B cell (primary cell): ENCODE measurements at regions not wholly inside any gene's neighbourhood (a gene's known extent, or its start where the extent isn't known, plus 50 kb on each side); places are given as distances from the start of the nearest gene placed in this dataset.

Source experiments
- ATAC-seq: fragments of 200-7000 bp; cut with Tn5 transposase; one replicate; pipeline ENCODE4 v1.10.0; 2021; ENCODE audit warnings: low read depth, mild to moderate bottlenecking, moderate number of reproducible peaks, moderate library complexity
- CTCF ChIA-PET: fragments of 350-600 bp; sonication (Branson Sonifier 250); formaldehyde crosslinking; loops from one replicate; lab custom pipeline; 2021; ENCODE audit warnings: antibody characterized with exemption, inconsistent platforms; lab: Charles Lee
- POLR2A ChIA-PET: fragments of 350-600 bp; sonication (Branson Sonifier 250); formaldehyde crosslinking; loops from one replicate; lab custom pipeline; 2021; ENCODE audit warnings: antibody characterized with exemption; lab: Charles Lee
- DNase-seq: peaks from one replicate; pipeline ENCODE4 v3.0.0; 2013
- H2AFZ ChIP-seq: 2 replicates; pipeline ENCODE4 v1.6.1; 2012; ENCODE audit warnings: mild to moderate bottlenecking, low read depth, low read length; ENCODE audit not compliant: insufficient read depth, poor library complexity, severe bottlenecking
- H3K27ac ChIP-seq, 2 donors: 1 replicate in 1 of 2; 2 replicates in 1 of 2; pipeline ENCODE4 v1.5.1; 2012 to 2013; ENCODE audit warnings: low read length in 2 of 2, mild to moderate bottlenecking in 2 of 2, moderate library complexity in 1 of 2
- H3K27me3 ChIP-seq, 4 experiments: fragments of 200-600 bp in 1 of 4; sonication (generic) in 1 of 4; replicated peaks in 1 of 4; 1 replicate in 2 of 4; 2 replicates in 2 of 4; pipeline versions ENCODE4 v1.6.1 to v1.7.0; 2013 to 2016; ENCODE audit warnings: low read length in 3 of 4, mild to moderate bottlenecking in 2 of 4, mixed read lengths in 1 of 4, moderate library complexity in 1 of 4; ENCODE audit not compliant: insufficient read depth in 4 of 4, control insufficient read depth in 3 of 4; ENCODE audit errors: control extremely low read depth in 1 of 4
- H3K36me3 ChIP-seq, 2 experiments: replicated peaks in 1 of 2; 1 replicate in 1 of 2; 2 replicates in 1 of 2; pipeline versions ENCODE4 v1.6.1 to v1.7.1; 2013; ENCODE audit warnings: low read length in 1 of 2; ENCODE audit not compliant: insufficient read depth in 2 of 2, control insufficient read depth in 1 of 2; ENCODE audit errors: control extremely low read depth in 1 of 2, extremely low read depth in 1 of 2
- H3K4me1 ChIP-seq, 2 donors: fragments of 200-600 bp in 1 of 2; sonication (generic) in 1 of 2; 1 replicate in 1 of 2; 2 replicates in 1 of 2; pipeline versions ENCODE4 v1.5.1 to v1.6.1; 2013 to 2017; ENCODE audit warnings: low read length in 2 of 2; ENCODE audit not compliant: control insufficient read depth in 2 of 2, insufficient read depth in 2 of 2
- H3K4me2 ChIP-seq: replicated peaks from 2 replicates; pipeline ENCODE3; 2012; ENCODE audit warnings: mild to moderate bottlenecking, low read depth, low read length; ENCODE audit not compliant: poor library complexity, severe bottlenecking
- H3K4me3 ChIP-seq, 5 experiments: fragments of 200-600 bp in 1 of 5; sonication (generic) in 1 of 5; 1 replicate in 3 of 5; 2 replicates in 2 of 5; pipeline versions ENCODE4 v1.5.1 to v1.7.0; 2011 to 2016; ENCODE audit warnings: low read length in 4 of 5, mild to moderate bottlenecking in 4 of 5, low read depth in 2 of 5, control low read depth in 1 of 5, moderate library complexity in 1 of 5; ENCODE audit not compliant: insufficient read depth in 1 of 5; ENCODE audit errors: control extremely low read depth in 1 of 5, extremely low read depth in 1 of 5
- H3K79me2 ChIP-seq: fragments of 200-600 bp; sonication (generic); one replicate; pipeline ENCODE4 v1.6.0; 2016; ENCODE audit warnings: low read length; ENCODE audit not compliant: control insufficient read depth, insufficient read depth
- H3K9ac ChIP-seq: fragments of 200-600 bp; sonication (generic); 2 replicates; pipeline ENCODE4 v1.6.1; 2017; ENCODE audit warnings: mild to moderate bottlenecking, low read length, moderate library complexity
- H3K9me3 ChIP-seq, 3 donors: one replicate each; pipeline versions ENCODE4 v1.6.1 to v1.7.1; 2013; ENCODE audit warnings: low read length in 2 of 3; ENCODE audit not compliant: control insufficient read depth in 2 of 3, insufficient read depth in 1 of 3; ENCODE audit errors: control extremely low read depth in 1 of 3
- H4K20me1 ChIP-seq: 2 replicates; pipeline ENCODE4 v1.6.0; 2012; ENCODE audit warnings: mild to moderate bottlenecking, low read length; ENCODE audit not compliant: insufficient read depth, control insufficient read depth, poor library complexity, severe bottlenecking
- H3K27ac Mint-ChIP-seq: one replicate; pipeline ENCODE4 v1.8.0; 2021; ENCODE audit warnings: mixed read lengths
- H3K27me3 Mint-ChIP-seq: one replicate; pipeline ENCODE4 v1.8.0; 2021; ENCODE audit warnings: mixed read lengths
- H3K4me1 Mint-ChIP-seq: one replicate; pipeline ENCODE4 v1.8.0; 2021; ENCODE audit warnings: mixed read lengths
- H3K4me3 Mint-ChIP-seq: one replicate; pipeline ENCODE4 v1.8.0; 2021; ENCODE audit warnings: mixed read lengths
- H3K9me3 Mint-ChIP-seq: one replicate; pipeline ENCODE4 v1.8.0; 2022; ENCODE audit warnings: mixed read lengths; ENCODE audit not compliant: insufficient read depth
- CTCF ChIP-seq: fragments of 200-600 bp; IDR thresholded peaks from one replicate; pipeline ENCODE4 v1.8.0; 2022; ENCODE audit warnings: antibody characterized with exemption, mild to moderate bottlenecking
- EZH2 ChIP-seq: IDR thresholded peaks from 2 replicates; pipeline ENCODE4 v1.6.1; 2012; ENCODE audit warnings: borderline replicate concordance, low read depth, mild to moderate bottlenecking, moderate library complexity, low read length; ENCODE audit not compliant: insufficient read depth, poor library complexity, severe bottlenecking
- WGBS: methylation state at CpG from one replicate; pipeline ENCODE4 v1.1.5; 2013; ENCODE audit warnings: missing lambda C conversion rate; ENCODE audit not compliant: insufficient coverage; 5-methylcytosine and 5-hydroxymethylcytosine counted together
- intact Hi-C: fragments of 100-400 bp; cut with micrococcal nuclease; formaldehyde crosslinking; loops from one replicate; pipeline ENCODE4 v1.10.0; 2022

- Histone ChIP-seq H3K4me1 (no peaks in the 10 kb centered on the region), H3K4me2 (no peak overlapping the region), H3K27ac (no peak overlapping the region), H3K4me3 (no peak overlapping the region), H3K27me3 (no peaks in the 10 kb centered on the region), H2AFZ (no peak overlapping the region), H3K79me2 (no peaks in the 10 kb centered on the region), H3K9me3 (no peaks in the 10 kb centered on the region), H4K20me1 (no peaks in the 10 kb centered on the region), H3K9ac (no peak overlapping the region), H3K36me3 (no peaks in the 10 kb centered on the region)
- TF ChIP-seq CTCF (no peak), EZH2 (no peak)
- DNase-seq = no peak
- intact Hi-C loops = no loop called here
- ChIA-PET CTCF (no interaction called here), POLR2A (no interaction called here)
- no peak overlapping the region for H3K27ac Mint-ChIP-seq
- 91% methylated on average over 4 of the region's 6 CpGs for whole genome bisulfite sequencing
- no peaks in the 10 kb centered on the region for H3K9me3 Mint-ChIP-seq
- H3K4me1 Mint-ChIP-seq = no peaks in the 10 kb centered on the region
- no peak overlapping the region for H3K4me3 Mint-ChIP-seq
- H3K27me3 Mint-ChIP-seq = no peaks in the 10 kb centered on the region
- no peak for ATAC-seq
These were observed 592.7 kb upstream of the PSMD7 start for GRCh38 chr16:73703891-73704290.

- Histone ChIP-seq H3K79me2 (no peaks in the 10 kb centered on the region), H3K9me3 (no peaks in the 10 kb centered on the region), H3K4me2 (no peak overlapping the region), H3K9ac (no peak overlapping the region), H2AFZ (no peak overlapping the region), H3K36me3 (no peaks in the 10 kb centered on the region), H3K27me3 (no peaks in the 10 kb centered on the region), H4K20me1 (no peaks in the 10 kb centered on the region), H3K27ac (no peak overlapping the region), H3K4me3 (no peak overlapping the region), H3K4me1 (no peaks in the 10 kb centered on the region)
- TF ChIP-seq CTCF = no peak
- no peak for TF ChIP-seq EZH2
- intact Hi-C loops = no loop called here
- ChIA-PET POLR2A (no interaction called here), CTCF (no interaction called here)
- Mint-ChIP-seq H3K27me3 (no peaks in the 10 kb centered on the region), H3K4me3 (no peak overlapping the region), H3K27ac (no peak overlapping the region), H3K4me1 (no peaks in the 10 kb centered on the region), H3K9me3 (peaks cover 4% of the 10 kb centered on the region)
- DNase-seq (no peak), ATAC-seq (no peak)
These were observed 599.3 kb upstream of the PSMD7 start for GRCh38 chr16:73697336-73697735.
